PC-9 (cell line): ENCODE measurements at regions not wholly inside any gene's neighbourhood (a gene's known extent, or its start where the extent isn't known, plus 50 kb on each side); places are given as distances from the start of the nearest gene placed in this dataset.

Source experiments
- EZH2 ChIP-seq: fragments of 200-600 bp; sonication (generic); IDR thresholded peaks from 2 replicates; pipeline ENCODE4 v1.8.0; 2017; ENCODE audit warnings: antibody characterized with exemption, low read depth
- TF ChIP-seq, protein P1 (sequence below): fragments of 200-600 bp; sonication (generic); conservative IDR thresholded peaks from 2 replicates; pipeline ENCODE4 v1.6.1; 2017; ENCODE audit warnings: mixed run types, antibody characterized with exemption, mild to moderate bottlenecking, moderate library complexity

- TF ChIP-seq, protein P1, sequence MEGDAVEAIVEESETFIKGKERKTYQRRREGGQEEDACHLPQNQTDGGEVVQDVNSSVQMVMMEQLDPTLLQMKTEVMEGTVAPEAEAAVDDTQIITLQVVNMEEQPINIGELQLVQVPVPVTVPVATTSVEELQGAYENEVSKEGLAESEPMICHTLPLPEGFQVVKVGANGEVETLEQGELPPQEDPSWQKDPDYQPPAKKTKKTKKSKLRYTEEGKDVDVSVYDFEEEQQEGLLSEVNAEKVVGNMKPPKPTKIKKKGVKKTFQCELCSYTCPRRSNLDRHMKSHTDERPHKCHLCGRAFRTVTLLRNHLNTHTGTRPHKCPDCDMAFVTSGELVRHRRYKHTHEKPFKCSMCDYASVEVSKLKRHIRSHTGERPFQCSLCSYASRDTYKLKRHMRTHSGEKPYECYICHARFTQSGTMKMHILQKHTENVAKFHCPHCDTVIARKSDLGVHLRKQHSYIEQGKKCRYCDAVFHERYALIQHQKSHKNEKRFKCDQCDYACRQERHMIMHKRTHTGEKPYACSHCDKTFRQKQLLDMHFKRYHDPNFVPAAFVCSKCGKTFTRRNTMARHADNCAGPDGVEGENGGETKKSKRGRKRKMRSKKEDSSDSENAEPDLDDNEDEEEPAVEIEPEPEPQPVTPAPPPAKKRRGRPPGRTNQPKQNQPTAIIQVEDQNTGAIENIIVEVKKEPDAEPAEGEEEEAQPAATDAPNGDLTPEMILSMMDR = no peak
- no peak for TF ChIP-seq EZH2
Measured at GRCh38 chr11:12316432-12316831, 60.9 kb upstream of the PARVA start.
